OCI-LY1 (cell line): ENCODE measurements at regions not wholly inside any gene's neighbourhood (a gene's known extent, or its start where the extent isn't known, plus 50 kb on each side); places are given as distances from the start of the nearest gene placed in this dataset.

Source experiments
- H2AFZ ChIP-seq: fragments of 200-600 bp; sonication (generic), shearing (Covaris generic); 2 replicates; pipeline ENCODE4 v1.6.0; 2014; ENCODE audit warnings: antibody characterized with exemption, mild to moderate bottlenecking, low read length
- H3F3A ChIP-seq: fragments of 200-600 bp; sonication (generic), shearing (Covaris generic); 2 replicates; pipeline ENCODE4 v1.6.0; 2014; ENCODE audit warnings: mild to moderate bottlenecking, antibody characterized with exemption, low read length, moderate library complexity; ENCODE audit not compliant: insufficient read depth
- H3K27ac ChIP-seq: fragments of 200-600 bp; sonication (generic); 2 replicates; pipeline ENCODE4 v1.5.1; 2014; ENCODE audit warnings: low read length, mixed run types, mild to moderate bottlenecking, low read depth; ENCODE audit not compliant: poor library complexity, severe bottlenecking
- H3K27me3 ChIP-seq: fragments of 200-600 bp; sonication (generic); 2 replicates; pipeline ENCODE4 v1.6.0; 2014; ENCODE audit warnings: antibody characterized with exemption, mild to moderate bottlenecking, low read length, moderate library complexity; ENCODE audit not compliant: insufficient read depth
- H3K36me3 ChIP-seq: fragments of 200-600 bp; sonication (generic); 2 replicates; pipeline ENCODE4 v1.6.1; 2014; ENCODE audit warnings: mild to moderate bottlenecking, antibody characterized with exemption, low read length, moderate library complexity, mixed read lengths; ENCODE audit not compliant: insufficient read depth
- H3K4me1 ChIP-seq: fragments of 200-600 bp; sonication (generic); 2 replicates; pipeline ENCODE4 v1.5.1; 2014; ENCODE audit warnings: mild to moderate bottlenecking, low read length, moderate library complexity; ENCODE audit not compliant: insufficient read depth, severe bottlenecking
- H3K4me2 ChIP-seq: fragments of 200-600 bp; sonication (generic), shearing (Covaris generic); 2 replicates; pipeline ENCODE4 v1.6.1; 2014; ENCODE audit warnings: low read length
- H3K4me3 ChIP-seq: fragments of 200-600 bp; sonication (generic); 2 replicates; pipeline ENCODE4 v1.5.1; 2014; ENCODE audit warnings: low read length, low read depth, mild to moderate bottlenecking, mixed read lengths; ENCODE audit not compliant: poor library complexity, severe bottlenecking
- H3K79me2 ChIP-seq: fragments of 200-600 bp; shearing (Covaris generic); 2 replicates; pipeline ENCODE4 v1.6.1; 2016; ENCODE audit warnings: mixed run types, low read length, mixed read lengths; ENCODE audit not compliant: insufficient read depth
- H3K9ac ChIP-seq: fragments of 200-600 bp; sonication (generic), shearing (Covaris generic); 2 replicates; pipeline ENCODE4 v1.6.1; 2014; ENCODE audit warnings: mild to moderate bottlenecking, low read length, mixed read lengths
- H3K9me2 ChIP-seq: fragments of 200-600 bp; sonication (generic), shearing (Covaris generic); 2 replicates; pipeline ENCODE4 v1.6.1; 2014; ENCODE audit warnings: low read depth, mild to moderate bottlenecking, low read length, mixed read lengths
- H3K9me3 ChIP-seq: fragments of 200-600 bp; shearing (Covaris generic); 2 replicates; pipeline ENCODE4 v1.6.1; 2014; ENCODE audit warnings: low read length, mixed read lengths
- H4K20me1 ChIP-seq: fragments of 200-600 bp; sonication (generic), shearing (Covaris generic); 2 replicates; pipeline ENCODE4 v1.6.0; 2016; ENCODE audit warnings: mild to moderate bottlenecking, low read length; ENCODE audit not compliant: insufficient read depth
- EZH2 ChIP-seq: fragments of 200-600 bp; sonication (generic), shearing (Covaris generic); IDR thresholded peaks from 2 replicates; pipeline ENCODE4 v1.8.0; 2017; ENCODE audit warnings: borderline replicate concordance, mixed run types, mild to moderate bottlenecking, antibody characterized with exemption, low read length, moderate library complexity, mixed read lengths
- TF ChIP-seq, protein P1 (sequence below): fragments of 200-600 bp; sonication (generic), shearing (Covaris generic); IDR thresholded peaks from 2 replicates; pipeline ENCODE4 v1.5.1; 2017; ENCODE audit warnings: mild to moderate bottlenecking, antibody characterized with exemption, low read length, moderate library complexity, mixed read lengths

DNA sequence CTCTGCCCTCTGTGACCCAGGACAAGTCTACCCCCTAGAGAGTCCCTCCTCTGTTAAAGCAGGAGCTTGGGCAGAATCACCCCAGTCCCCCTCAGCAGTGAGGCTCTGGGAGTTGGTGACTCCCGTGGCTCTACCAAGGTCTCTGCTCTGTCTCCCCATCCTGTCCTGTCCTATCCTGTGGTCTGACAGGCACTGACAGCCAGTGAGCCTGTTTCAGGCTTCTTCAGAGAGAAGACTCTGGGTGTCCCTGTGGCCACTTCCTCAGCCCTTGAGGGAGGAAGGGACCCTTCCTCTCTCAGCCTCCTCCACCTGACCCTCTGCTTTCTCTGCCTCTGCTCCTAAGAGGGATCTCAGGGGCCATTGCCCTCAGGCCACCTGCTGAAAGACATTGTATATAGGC lies 148.7 kb downstream of the FCRL5 start:
- Histone ChIP-seq H3K79me2 (no peaks in the 10 kb centered on the region), H3K27me3 (no peaks in the 10 kb centered on the region), H3K36me3 (no peaks in the 10 kb centered on the region), H3K9me2 (no peaks in the 10 kb centered on the region), H4K20me1 (no peaks in the 10 kb centered on the region), H3K27ac (no peak overlapping the region), H3K4me3 (no peak overlapping the region), H3K9ac (no peak overlapping the region), H3F3A (no peaks in the 10 kb centered on the region), H3K4me1 (no peaks in the 10 kb centered on the region), H2AFZ (no peak overlapping the region), H3K4me2 (no peak overlapping the region), H3K9me3 (no peaks in the 10 kb centered on the region)
- TF ChIP-seq, protein P1, sequence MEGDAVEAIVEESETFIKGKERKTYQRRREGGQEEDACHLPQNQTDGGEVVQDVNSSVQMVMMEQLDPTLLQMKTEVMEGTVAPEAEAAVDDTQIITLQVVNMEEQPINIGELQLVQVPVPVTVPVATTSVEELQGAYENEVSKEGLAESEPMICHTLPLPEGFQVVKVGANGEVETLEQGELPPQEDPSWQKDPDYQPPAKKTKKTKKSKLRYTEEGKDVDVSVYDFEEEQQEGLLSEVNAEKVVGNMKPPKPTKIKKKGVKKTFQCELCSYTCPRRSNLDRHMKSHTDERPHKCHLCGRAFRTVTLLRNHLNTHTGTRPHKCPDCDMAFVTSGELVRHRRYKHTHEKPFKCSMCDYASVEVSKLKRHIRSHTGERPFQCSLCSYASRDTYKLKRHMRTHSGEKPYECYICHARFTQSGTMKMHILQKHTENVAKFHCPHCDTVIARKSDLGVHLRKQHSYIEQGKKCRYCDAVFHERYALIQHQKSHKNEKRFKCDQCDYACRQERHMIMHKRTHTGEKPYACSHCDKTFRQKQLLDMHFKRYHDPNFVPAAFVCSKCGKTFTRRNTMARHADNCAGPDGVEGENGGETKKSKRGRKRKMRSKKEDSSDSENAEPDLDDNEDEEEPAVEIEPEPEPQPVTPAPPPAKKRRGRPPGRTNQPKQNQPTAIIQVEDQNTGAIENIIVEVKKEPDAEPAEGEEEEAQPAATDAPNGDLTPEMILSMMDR, result no peak
- no peak for TF ChIP-seq EZH2

DNA sequence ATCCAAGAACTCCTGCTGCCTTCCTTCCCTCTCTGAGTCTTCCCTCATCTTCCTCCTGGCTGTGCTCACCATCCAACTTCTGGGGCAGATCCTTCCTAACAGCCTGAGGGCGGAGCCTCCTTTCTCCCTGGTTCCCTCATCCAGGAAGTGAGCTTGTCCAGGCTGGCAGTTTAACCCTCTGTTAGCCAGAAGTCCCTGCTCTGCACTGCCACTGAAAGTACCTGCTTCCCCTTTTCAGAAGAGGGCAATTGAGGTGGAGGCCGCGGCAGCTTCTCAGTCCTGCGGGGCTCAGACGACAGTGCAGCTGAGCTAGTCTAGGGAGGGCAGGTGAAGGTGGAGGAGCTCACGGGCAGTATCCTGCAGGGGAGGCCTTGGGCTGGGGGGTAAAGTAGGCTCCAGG lies 149.1 kb downstream of the FCRL5 start:
- TF ChIP-seq, protein P1, result no peak
- TF ChIP-seq EZH2, result no peak
- Histone ChIP-seq H2AFZ (no peak overlapping the region), H3K27ac (no peak overlapping the region), H3K9ac (no peak overlapping the region), H3K36me3 (no peaks in the 10 kb centered on the region), H3K4me2 (no peak overlapping the region), H3K79me2 (no peaks in the 10 kb centered on the region), H3F3A (no peaks in the 10 kb centered on the region), H4K20me1 (no peaks in the 10 kb centered on the region), H3K4me1 (no peaks in the 10 kb centered on the region), H3K4me3 (no peak overlapping the region), H3K27me3 (no peaks in the 10 kb centered on the region), H3K9me2 (no peaks in the 10 kb centered on the region), H3K9me3 (no peaks in the 10 kb centered on the region)

DNA sequence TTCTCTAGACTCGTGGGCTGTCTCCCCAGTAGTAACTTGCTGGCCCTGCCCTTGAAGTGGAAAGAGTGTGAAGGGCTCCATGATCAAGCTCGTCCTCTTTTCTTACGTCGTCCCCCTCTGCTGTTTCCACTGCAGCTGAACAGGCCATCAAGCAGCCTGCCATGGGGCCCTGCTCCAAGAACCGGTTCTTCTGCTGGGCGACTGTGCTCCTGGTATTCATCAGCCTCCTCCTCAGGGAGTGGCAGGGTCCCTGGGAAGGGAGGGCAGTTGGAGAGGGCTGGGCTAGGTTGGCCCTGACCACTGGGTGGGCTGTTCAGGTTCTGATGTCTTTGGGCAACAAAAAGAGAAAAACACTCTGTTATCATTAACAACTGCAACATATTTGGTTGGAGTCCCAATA lies 151.5 kb downstream of the FCRL5 start:
- Histone ChIP-seq H3K4me3 (no peak overlapping the region), H3F3A (no peaks in the 10 kb centered on the region), H3K4me1 (no peaks in the 10 kb centered on the region), H3K9ac (no peak overlapping the region), H3K36me3 (no peaks in the 10 kb centered on the region), H3K9me2 (no peaks in the 10 kb centered on the region), H2AFZ (no peak overlapping the region), H4K20me1 (no peaks in the 10 kb centered on the region), H3K79me2 (no peaks in the 10 kb centered on the region), H3K27me3 (no peaks in the 10 kb centered on the region), H3K9me3 (no peaks in the 10 kb centered on the region), H3K27ac (no peak overlapping the region), H3K4me2 (no peak overlapping the region)
- TF ChIP-seq, protein P1, result no peak
- no peak for TF ChIP-seq EZH2
